Endodermal cell (in vitro differentiated cells): ENCODE measurements at regions not wholly inside any gene's neighbourhood (a gene's known extent, or its start where the extent isn't known, plus 50 kb on each side); places are given as distances from the start of the nearest gene placed in this dataset.
A peak's percentile ranks its signal among the peaks of the same experiment; 100 is the strongest.

ENCODE experiments used
- DNase-seq: peaks from one replicate; pipeline ENCODE4 v3.0.0-alpha.2; 2017
- H3K27ac ChIP-seq: 2 replicates; pipeline ENCODE4 v1.5.1; 2013; ENCODE audit warnings: mild to moderate bottlenecking, low read depth, low read length, moderate library complexity
- H3K27me3 ChIP-seq: 2 replicates; pipeline ENCODE4 v1.6.1; 2013; ENCODE audit warnings: mild to moderate bottlenecking, low read length, moderate library complexity; ENCODE audit not compliant: insufficient read depth, control insufficient read depth, poor library complexity, severe bottlenecking
- H3K36me3 ChIP-seq: 2 replicates; pipeline ENCODE4 v1.7.0; 2013; ENCODE audit warnings: mild to moderate bottlenecking, low read length, moderate library complexity; ENCODE audit not compliant: control insufficient read depth, insufficient read depth
- H3K4me1 ChIP-seq: one replicate; pipeline ENCODE4 v1.7.0; 2013; ENCODE audit warnings: low read length; ENCODE audit not compliant: control insufficient read depth, insufficient read depth
- H3K4me3 ChIP-seq: 2 replicates; pipeline ENCODE4 v1.5.1; 2013; ENCODE audit warnings: mild to moderate bottlenecking, low read length, moderate library complexity
- H3K9ac ChIP-seq: 2 replicates; pipeline ENCODE4 v1.6.1; 2013; ENCODE audit warnings: mild to moderate bottlenecking, low read length, moderate library complexity; ENCODE audit not compliant: poor library complexity, severe bottlenecking; ENCODE audit errors: extremely low read depth
- H3K9me3 ChIP-seq: 2 replicates; pipeline ENCODE4 v1.6.1; 2013; ENCODE audit warnings: mild to moderate bottlenecking, low read length, moderate library complexity; ENCODE audit not compliant: control insufficient read depth
- H3K27ac Mint-ChIP-seq: 2 replicates; pipeline ENCODE4 v1.8.0; 2020; ENCODE audit warnings: mixed read lengths
- H3K27me3 Mint-ChIP-seq: 2 replicates; pipeline ENCODE4 v1.8.0; 2021; ENCODE audit warnings: mild to moderate bottlenecking, mixed read lengths; ENCODE audit not compliant: insufficient read depth
- H3K36me3 Mint-ChIP-seq: 2 replicates; pipeline ENCODE4 v1.8.0; 2020; ENCODE audit warnings: low read depth, mixed read lengths
- H3K4me1 Mint-ChIP-seq: 2 replicates; pipeline ENCODE4 v1.8.0; 2020; ENCODE audit warnings: mixed read lengths
- H3K4me3 Mint-ChIP-seq: 2 replicates; pipeline ENCODE4 v1.8.0; 2020; ENCODE audit warnings: mild to moderate bottlenecking, moderate library complexity, mixed read lengths
- H3K9me3 Mint-ChIP-seq: 2 replicates; pipeline ENCODE4 v1.8.0; 2020; ENCODE audit warnings: mild to moderate bottlenecking, mixed read lengths
- WGBS, 2 experiments: methylation state at CpG; one replicate each; pipeline versions ENCODE4 v1.1.5 to v1.1.7; 2013; ENCODE audit warnings: missing lambda C conversion rate in 2 of 2, mixed read lengths in 1 of 2; ENCODE audit not compliant: insufficient coverage in 1 of 2, insufficient read length in 1 of 2; 5-methylcytosine and 5-hydroxymethylcytosine counted together
- TF ChIP-seq, protein P1 (sequence below): fragments of 200-600 bp; sonication (generic); conservative IDR thresholded peaks from 2 replicates; pipeline ENCODE4 v1.5.0; 2021; ENCODE audit warnings: antibody characterized with exemption, mild to moderate bottlenecking

GRCh38 chr13:55298201-55298600 is 1842.5 kb upstream of the PRR20A start:
- Histone ChIP-seq H3K4me1 (no peaks in the 10 kb centered on the region), H3K36me3 (no peaks in the 10 kb centered on the region), H3K9ac (no peak overlapping the region), H3K4me3 (no peak overlapping the region), H3K27me3 (no peaks in the 10 kb centered on the region), H3K9me3 (no peaks in the 10 kb centered on the region), H3K27ac (no peak overlapping the region)
- 94 to 100% methylated on average over 1 of the region's 1 CpG for WGBS, 2 experiments
- peaks cover 15% of the 10 kb centered on the region for H3K4me1 Mint-ChIP-seq
- H3K27me3 Mint-ChIP-seq = no peaks in the 10 kb centered on the region
- H3K27ac Mint-ChIP-seq = no peak overlapping the region
- no peak overlapping the region for H3K4me3 Mint-ChIP-seq
- TF ChIP-seq, protein P1, sequence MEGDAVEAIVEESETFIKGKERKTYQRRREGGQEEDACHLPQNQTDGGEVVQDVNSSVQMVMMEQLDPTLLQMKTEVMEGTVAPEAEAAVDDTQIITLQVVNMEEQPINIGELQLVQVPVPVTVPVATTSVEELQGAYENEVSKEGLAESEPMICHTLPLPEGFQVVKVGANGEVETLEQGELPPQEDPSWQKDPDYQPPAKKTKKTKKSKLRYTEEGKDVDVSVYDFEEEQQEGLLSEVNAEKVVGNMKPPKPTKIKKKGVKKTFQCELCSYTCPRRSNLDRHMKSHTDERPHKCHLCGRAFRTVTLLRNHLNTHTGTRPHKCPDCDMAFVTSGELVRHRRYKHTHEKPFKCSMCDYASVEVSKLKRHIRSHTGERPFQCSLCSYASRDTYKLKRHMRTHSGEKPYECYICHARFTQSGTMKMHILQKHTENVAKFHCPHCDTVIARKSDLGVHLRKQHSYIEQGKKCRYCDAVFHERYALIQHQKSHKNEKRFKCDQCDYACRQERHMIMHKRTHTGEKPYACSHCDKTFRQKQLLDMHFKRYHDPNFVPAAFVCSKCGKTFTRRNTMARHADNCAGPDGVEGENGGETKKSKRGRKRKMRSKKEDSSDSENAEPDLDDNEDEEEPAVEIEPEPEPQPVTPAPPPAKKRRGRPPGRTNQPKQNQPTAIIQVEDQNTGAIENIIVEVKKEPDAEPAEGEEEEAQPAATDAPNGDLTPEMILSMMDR = peak; percentile 40
- no peak for DNase-seq
- H3K36me3 Mint-ChIP-seq = no peaks in the 10 kb centered on the region
- peaks cover 14% of the 10 kb centered on the region for H3K9me3 Mint-ChIP-seq

- TF ChIP-seq, protein P1 = no peak
- Histone ChIP-seq H3K4me3 (no peak overlapping the region), H3K9me3 (no peaks in the 10 kb centered on the region), H3K36me3 (no peaks in the 10 kb centered on the region), H3K27ac (no peak overlapping the region), H3K4me1 (no peaks in the 10 kb centered on the region), H3K27me3 (no peaks in the 10 kb centered on the region), H3K9ac (no peak overlapping the region)
- 58 to 100% methylated on average over 1 to 3 of the region's 3 CpGs for WGBS, 2 experiments
- H3K9me3 Mint-ChIP-seq = no peaks in the 10 kb centered on the region
- no peaks in the 10 kb centered on the region for H3K36me3 Mint-ChIP-seq
- H3K4me1 Mint-ChIP-seq = peaks cover 28% of the 10 kb centered on the region
- H3K27ac Mint-ChIP-seq = no peak overlapping the region
- peak overlapping the region; percentile 5 for H3K4me3 Mint-ChIP-seq
- DNase-seq = no peak
- no peaks in the 10 kb centered on the region for H3K27me3 Mint-ChIP-seq
Measured at GRCh38 chr13:55302568-55302967, 1838.2 kb upstream of the PRR20A start.

DNA sequence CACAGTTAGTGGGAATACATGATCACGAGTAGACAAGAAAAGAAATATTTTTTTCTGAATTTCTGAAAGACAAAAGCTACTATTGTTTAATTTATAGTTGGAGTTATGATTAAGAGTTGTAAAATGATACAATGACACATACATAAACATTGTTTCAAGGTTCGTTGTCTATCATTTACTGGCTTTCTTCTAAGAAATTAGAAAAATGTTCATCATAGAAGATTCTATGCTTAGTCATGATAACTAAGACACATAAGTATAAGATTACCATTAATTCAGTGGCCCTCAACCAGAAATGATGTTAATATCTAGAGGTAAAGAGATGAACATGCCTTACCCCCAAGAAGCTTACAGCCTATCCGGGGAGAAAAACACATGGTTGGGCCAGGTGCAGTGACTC is 1832.8 kb upstream of the PRR20A start:
- no peaks in the 10 kb centered on the region for H3K9me3 Mint-ChIP-seq
- DNase-seq = no peak
- H3K36me3 Mint-ChIP-seq = no peaks in the 10 kb centered on the region
- H3K27ac Mint-ChIP-seq = no peak overlapping the region
- H3K4me3 Mint-ChIP-seq = no peak overlapping the region
- H3K27me3 Mint-ChIP-seq = no peaks in the 10 kb centered on the region
- Histone ChIP-seq H3K36me3 (no peaks in the 10 kb centered on the region), H3K9me3 (no peaks in the 10 kb centered on the region), H3K27ac (no peak overlapping the region), H3K9ac (no peak overlapping the region), H3K27me3 (no peaks in the 10 kb centered on the region), H3K4me1 (no peaks in the 10 kb centered on the region), H3K4me3 (no peak overlapping the region)
- TF ChIP-seq, protein P1 = no peak
- WGBS, 2 experiments = 82 to 86% methylated on average over 1 to 2 of the region's 3 CpGs
- peaks cover 14% of the 10 kb centered on the region for H3K4me1 Mint-ChIP-seq
